Heart left ventricle (tissue), 16 donors: ENCODE measurements at regions not wholly inside any gene's neighbourhood (a gene's known extent, or its start where the extent isn't known, plus 50 kb on each side); places are given as distances from the start of the nearest gene placed in this dataset.

Experiments used
- ATAC-seq, 4 donors: fragments of 200-7000 bp; cut with Tn5 transposase; one replicate each; pipeline ENCODE4 v1.9.1; 2020 to 2022; ENCODE audit warnings: moderate library complexity in 4 of 4, mild to moderate bottlenecking in 3 of 4, moderate number of reproducible peaks in 1 of 4
- DNase-seq, 5 donors: peaks; one replicate each; pipeline ENCODE4 v3.0.0-alpha.2; 2020
- H3K27ac ChIP-seq, 12 donors: fragments of 200-600 bp; sonication (generic) in 4 of 12; one replicate each; pipeline versions ENCODE4 v1.5.0 to v1.8.0; 2016 to 2022; ENCODE audit warnings: mild to moderate bottlenecking in 2 of 12
- H3K27me3 ChIP-seq, 9 donors: fragments of 200-600 bp; sonication (generic) in 2 of 9; one replicate each; pipeline versions ENCODE4 v1.5.1 to v1.8.0; 2016 to 2022; ENCODE audit warnings: mild to moderate bottlenecking in 3 of 9
- H3K36me3 ChIP-seq, 9 donors: fragments of 200-600 bp; sonication (generic) in 2 of 9; one replicate each; pipeline versions ENCODE4 v1.5.0 to v1.8.0; 2018 to 2022; ENCODE audit warnings: mild to moderate bottlenecking in 2 of 9
- H3K4me1 ChIP-seq, 12 donors: fragments of 200-600 bp; sonication (generic) in 4 of 12; one replicate each; pipeline versions ENCODE4 v1.5.0 to v1.8.0; 2016 to 2022; ENCODE audit warnings: mild to moderate bottlenecking in 3 of 12
- H3K4me3 ChIP-seq, 12 donors: fragments of 200-600 bp; sonication (generic) in 4 of 12; one replicate each; pipeline versions ENCODE4 v1.5.0 to v1.8.0; 2017 to 2022; ENCODE audit warnings: mild to moderate bottlenecking in 9 of 12, moderate library complexity in 4 of 12
- H3K9me3 ChIP-seq, 12 donors: fragments of 200-600 bp; sonication (generic) in 4 of 12; one replicate each; pipeline versions ENCODE4 v1.5.0 to v1.8.0; 2016 to 2022; ENCODE audit warnings: mild to moderate bottlenecking in 1 of 12
- CTCF ChIP-seq, 12 donors: fragments of 200-600 bp; sonication (generic) in 4 of 12; IDR thresholded peaks; one replicate each; pipeline versions ENCODE4 v1.5.0 to v1.8.0; 2018 to 2022; ENCODE audit warnings: antibody characterized with exemption in 12 of 12, mild to moderate bottlenecking in 5 of 12
- POLR2A ChIP-seq, 2 donors: fragments of 450-650 bp; IDR thresholded peaks; one replicate each; pipeline ENCODE4 v1.6.1; 2017; ENCODE audit warnings: antibody characterized with exemption in 2 of 2, mild to moderate bottlenecking in 2 of 2, moderate library complexity in 2 of 2
- WGBS, 4 donors: extraction: QIAGEN DNeasy Blood & Tissue Kit in 2 of 4; methylation state at CpG; one replicate each; pipeline versions ENCODE4 v1.1.5 to v1.1.7; 2013 to 2018; 5-methylcytosine and 5-hydroxymethylcytosine counted together
- intact Hi-C, 10 donors: fragments of 100-400 bp; cut with DNase I; formaldehyde crosslinking; loops; one replicate each; pipeline versions ENCODE4 v1.11.1 to v1.14.2; 2022
- donor health status: ischemic (EF 13 %, LVEDD 7.1; RV severe dilation, severe dysfunction).
- donor health status: healthy with polysubstance abuse.
- donor health status: DM: no; HTN: yes; CAD: no.
- donor health status: DM: no; HTN: no; CAD: no.
- donor health status: ischemic (EF 25% LVEDD 6.9; RV normal size, moderate dysfunction).
- donor health status: ischemic (EF 25% LVEDD 5.7; RV mildly dilated, moderate dysfunction).
- donor health status: healthy.
- donor health status: DM: yes; HTN: yes; CAD: no.
- donor health status: ischemic (EF 35%, LVEDD 5.7; RV mildly dilated, moderate dysfunction).
- donor health status: nonischemic (EF 11% LVEDD 7.7; RV severe dilation, severe dysfunction).
- donor health status: DM: yes; HTN: yes; CAD: no.
- donor health status: PGD.
- donor health status: ischemic (EF 29% LVEDD 5.4; RV normal size, mild dysfunction).
- donor health status: nonischemic (EF 23%, LVEDD 6.1; RV moderate dilation, normal function).

GRCh38 chr3:21294768-21295167 lies 456.2 kb downstream of the ZNF385D start:
- Histone ChIP-seq H3K27me3 (no peaks in the 10 kb centered on the region), H3K27ac (no peak overlapping the region), H3K4me3 (no peak overlapping the region), H3K4me1 (no peaks in the 10 kb centered on the region), H3K9me3 (peaks cover 0 to 27% (median 3%) of the 10 kb centered on the region in 12 donors), H3K36me3 (no peaks in the 10 kb centered on the region)
- DNase-seq (no peak), ATAC-seq (no peak)
- intact Hi-C loops: loop anchor here in 1 of 10 donors (10.0 kb wide), 1 partner anchor 190 kb away; no protein-coding TSS in a partner anchor
- no peak for TF ChIP-seq POLR2A (IDR thresholded peaks at IDR 0.05)
- no peak for TF ChIP-seq CTCF (IDR thresholded peaks at IDR 0.05)

- peaks cover 0 to 11% (median 0%) of the 10 kb centered on the region in 12 donors for H3K9me3 ChIP-seq
- no peak overlapping the region for H3K4me3 ChIP-seq
- ATAC-seq (no peak), DNase-seq (no peak)
- intact Hi-C loops: loop anchor here in 1 of 10 donors (10.0 kb wide), 1 partner anchor 192 kb away; no protein-coding TSS in a partner anchor
- H3K36me3 ChIP-seq: no peaks in the 10 kb centered on the region
- no peaks in the 10 kb centered on the region for H3K4me1 ChIP-seq
- TF ChIP-seq POLR2A (IDR thresholded peaks at IDR 0.05) (no peak), CTCF (IDR thresholded peaks at IDR 0.05) (no peak)
- no peaks in the 10 kb centered on the region for H3K27me3 ChIP-seq
- H3K27ac ChIP-seq: no peak overlapping the region
- 80 to 83% (median 82%) methylated on average over 2 of the region's 2 CpGs for WGBS, 4 donors
Observed at GRCh38 chr3:21292971-21293370, 458.0 kb downstream of the ZNF385D start.

DNA sequence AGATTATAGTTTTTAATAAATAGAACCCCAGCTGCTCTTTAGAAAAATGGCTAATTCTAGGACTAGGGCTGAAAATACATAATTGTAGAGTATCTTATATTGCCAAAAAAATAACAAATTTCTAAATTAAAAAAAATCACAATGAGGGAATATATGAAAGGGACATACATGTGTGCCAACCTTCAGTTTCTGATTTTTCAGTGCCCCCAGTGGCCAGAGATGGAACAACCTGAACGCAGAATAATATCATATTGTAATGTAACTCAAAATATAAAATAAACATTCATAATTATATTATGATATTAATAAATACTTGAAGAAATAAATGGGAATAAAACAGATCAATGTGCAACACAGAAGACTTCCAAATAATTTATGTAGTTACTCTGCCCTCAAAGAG lies 460.5 kb downstream of the ZNF385D start:
- Histone ChIP-seq H3K4me3 (no peak overlapping the region), H3K9me3 (peaks cover 0 to 5% (median 0%) of the 10 kb centered on the region in 12 donors), H3K4me1 (no peaks in the 10 kb centered on the region), H3K27me3 (no peaks in the 10 kb centered on the region), H3K36me3 (no peaks in the 10 kb centered on the region), H3K27ac (no peak overlapping the region)
- intact Hi-C loops: loop anchor here in 1 of 10 donors (10.0 kb wide), 1 partner anchor 194 kb away; no protein-coding TSS in a partner anchor
- DNase-seq (no peak), ATAC-seq (no peak)
- TF ChIP-seq CTCF (IDR thresholded peaks at IDR 0.05) (peak in 11 of 12 donors; percentile 27 to 64 (median 48)), POLR2A (IDR thresholded peaks at IDR 0.05) (no peak)
- 80 to 83% (median 81%) methylated on average over 1 of the region's 1 CpG for WGBS, 4 donors

- Histone ChIP-seq H3K36me3 (no peaks in the 10 kb centered on the region), H3K4me1 (peaks cover 0 to 9% (median 0%) of the 10 kb centered on the region in 12 donors), H3K27me3 (no peaks in the 10 kb centered on the region), H3K4me3 (no peak overlapping the region), H3K9me3 (peaks cover 0 to 18% (median 3%) of the 10 kb centered on the region in 12 donors), H3K27ac (peak overlapping the region in 1 of 12 donors; percentile 43)
- DNase-seq (no peak), ATAC-seq (no peak)
- intact Hi-C loops: no loop called here
- 72 to 88% (median 82%) methylated on average over 2 of the region's 2 CpGs for WGBS, 4 donors
- TF ChIP-seq POLR2A (IDR thresholded peaks at IDR 0.05): no peak
- no peak for TF ChIP-seq CTCF (IDR thresholded peaks at IDR 0.05)
Observed at GRCh38 chr3:21274079-21274571, 476.9 kb downstream of the ZNF385D start.
